ENCODE measurements at regions not wholly inside any gene's neighbourhood (a gene's known extent, or its start where the extent isn't known, plus 50 kb on each side); places are given as distances from the start of the nearest gene placed in this dataset.
"Not testable (repeated sequence)": the region's sequence is repeated elsewhere in the genome, so short reads cannot be mapped to it uniquely, and the experiment has no call there.

- intact Hi-C loops (cut with DNase I), result no loop called here
- Histone ChIP-seq H3K36me3 (no peaks in the 10 kb centered on the region), H3K4me1 (no peaks in the 10 kb centered on the region), H3K9me3 (no peaks in the 10 kb centered on the region), H3K27me3 (no peaks in the 10 kb centered on the region), H3K4me3 (no peak overlapping the region), H3K27ac (no peak overlapping the region)
- peak; percentile 53 for DNase-seq
- TF ChIP-seq EP300 (IDR thresholded peaks at IDR 0.05) (no peak), CTCF (IDR thresholded peaks at IDR 0.05) (no peak), POLR2A (IDR thresholded peaks at IDR 0.05) (no peak), POLR2AphosphoS5 (IDR thresholded peaks at IDR 0.05) (no peak)
- 82 to 92% methylated on average over 10 of the region's 10 CpGs for WGBS, 2 donors
Measured at GRCh38 chr7:155236386-155236785, 61.3 kb upstream of the INSIG1 start.

GRCh38 chr7:155237297-155237696 is 60.4 kb upstream of the INSIG1 start:
- no peak overlapping the region for H3K4me3 ChIP-seq
- TF ChIP-seq POLR2AphosphoS5 (IDR thresholded peaks at IDR 0.05) (no peak), EP300 (IDR thresholded peaks at IDR 0.05) (no peak), CTCF (IDR thresholded peaks at IDR 0.05) (no peak), POLR2A (IDR thresholded peaks at IDR 0.05) (no peak)
- no peaks in the 10 kb centered on the region for H3K27me3 ChIP-seq
- no peaks in the 10 kb centered on the region for H3K9me3 ChIP-seq
- no peaks in the 10 kb centered on the region for H3K36me3 ChIP-seq
- DNase-seq, result no peak
- intact Hi-C loops (cut with DNase I), result no loop called here
- no peaks in the 10 kb centered on the region for H3K4me1 ChIP-seq
- WGBS, 2 donors, result 82 to 92% methylated on average over 6 of the region's 6 CpGs
- H3K27ac ChIP-seq, result no peak overlapping the region

- no peak for TF ChIP-seq EP300 (IDR thresholded peaks at IDR 0.05)
- no peak for TF ChIP-seq CTCF (IDR thresholded peaks at IDR 0.05)
- no peak for TF ChIP-seq POLR2AphosphoS5 (IDR thresholded peaks at IDR 0.05)
- no peak for TF ChIP-seq POLR2A (IDR thresholded peaks at IDR 0.05)
- Histone ChIP-seq H3K27ac (no peak overlapping the region), H3K36me3 (no peaks in the 10 kb centered on the region), H3K4me3 (no peak overlapping the region), H3K27me3 (no peaks in the 10 kb centered on the region), H3K4me1 (no peaks in the 10 kb centered on the region), H3K9me3 (no peaks in the 10 kb centered on the region)
- 93 to 96% methylated on average over 5 of the region's 5 CpGs for WGBS, 2 donors
- intact Hi-C loops (cut with DNase I), result no loop called here
- DNase-seq, result no peak
Measured at GRCh38 chr7:155237730-155238129, 59.9 kb upstream of the INSIG1 start.

- 55 to 73% methylated on average over 14 of the region's 14 CpGs for WGBS, 2 donors
- DNase-seq; intact Hi-C loops (cut with DNase I): not testable (repeated sequence)
Measured at GRCh38 chr7:155239431-155240087, 58.1 kb upstream of the INSIG1 start.

GRCh38 chr7:155244675-155245074 is 53.0 kb upstream of the INSIG1 start:
- 92% methylated on average over 5 of the region's 5 CpGs for WGBS, 2 donors
- intact Hi-C loops (cut with DNase I), result no loop called here
- no peak for TF ChIP-seq POLR2AphosphoS5 (IDR thresholded peaks at IDR 0.05)
- no peak for TF ChIP-seq EP300 (IDR thresholded peaks at IDR 0.05)
- no peak for TF ChIP-seq POLR2A (IDR thresholded peaks at IDR 0.05)
- no peak for TF ChIP-seq CTCF (IDR thresholded peaks at IDR 0.05)
- DNase-seq, result no peak
- no peak overlapping the region for H3K27ac ChIP-seq
- no peaks in the 10 kb centered on the region for H3K9me3 ChIP-seq
- H3K36me3 ChIP-seq, result no peaks in the 10 kb centered on the region
- no peak overlapping the region for H3K4me3 ChIP-seq
- H3K27me3 ChIP-seq, result no peaks in the 10 kb centered on the region
- no peaks in the 10 kb centered on the region for H3K4me1 ChIP-seq

More at GRCh38 chr7:155239431-155240087, 58.1 kb upstream of the INSIG1 start:
- not testable (repeated sequence) for H3K4me3 ChIP-seq, H3K27me3 ChIP-seq, H3K9me3 ChIP-seq, H3K27ac ChIP-seq, H3K4me1 ChIP-seq, H3K36me3 ChIP-seq

Data from sigmoid colon (tissue), 6 donors.